Tibial nerve (tissue), 4 donors: ENCODE measurements at regions not wholly inside any gene's neighbourhood (a gene's known extent, or its start where the extent isn't known, plus 50 kb on each side); places are given as distances from the start of the nearest gene placed in this dataset.

Source experiments
- DNase-seq, 2 donors: peaks; one replicate each; pipeline ENCODE4 v3.0.0-alpha.2; 2019; ENCODE audit warnings: low spot score in 2 of 2
- H3K27ac ChIP-seq, 4 donors: fragments of 200-600 bp; sonication (generic) in 3 of 4; one replicate each; pipeline ENCODE4 v1.5.1; 2017 to 2019; ENCODE audit warnings: mild to moderate bottlenecking in 1 of 4
- H3K27me3 ChIP-seq, 2 donors: fragments of 200-600 bp; sonication (generic) in 1 of 2; one replicate each; pipeline versions ENCODE4 v1.5.1 to v1.6.0; 2017 to 2019
- H3K36me3 ChIP-seq, 3 donors: fragments of 200-600 bp; sonication (generic); one replicate each; pipeline ENCODE4 v1.5.1; 2018 to 2019
- H3K4me1 ChIP-seq, 4 donors: fragments of 200-600 bp; sonication (generic) in 3 of 4; one replicate each; pipeline ENCODE4 v1.5.1; 2017 to 2019
- H3K4me3 ChIP-seq, 4 donors: fragments of 200-600 bp; sonication (generic) in 3 of 4; one replicate each; pipeline ENCODE4 v1.5.1; 2017 to 2019; ENCODE audit warnings: mild to moderate bottlenecking in 1 of 4, moderate library complexity in 1 of 4
- H3K9me3 ChIP-seq, 4 donors: fragments of 200-600 bp; sonication (generic) in 3 of 4; one replicate each; pipeline ENCODE4 v1.5.1; 2017 to 2019
- CTCF ChIP-seq, 5 experiments: fragments of 200-600 bp in 3 of 5; fragments of 450-650 bp in 2 of 5; sonication (generic) in 3 of 5; IDR thresholded peaks; one replicate each; pipeline ENCODE4 v1.5.1; 2016 to 2019; ENCODE audit warnings: antibody characterized with exemption in 5 of 5, mild to moderate bottlenecking in 3 of 5, moderate library complexity in 2 of 5
- EP300 ChIP-seq, 2 donors: sonication (generic); formaldehyde crosslinking; IDR thresholded peaks; one replicate each; pipeline ENCODE4 v1.6.1; 2017; ENCODE audit warnings: antibody characterized with exemption in 2 of 2, mild to moderate bottlenecking in 1 of 2
- POLR2A ChIP-seq, 2 donors: fragments of 450-650 bp; IDR thresholded peaks; one replicate each; pipeline ENCODE4 v1.6.1; 2017; ENCODE audit warnings: antibody characterized with exemption in 2 of 2, mild to moderate bottlenecking in 2 of 2, moderate library complexity in 2 of 2
- WGBS, 2 donors: methylation state at CpG; one replicate each; pipeline ENCODE4 v1.1.5; 2018; 5-methylcytosine and 5-hydroxymethylcytosine counted together

GRCh38 chr11:127491589-127491988 is 491.0 kb upstream of the KIRREL3 start:
- Histone ChIP-seq H3K36me3 (no peaks in the 10 kb centered on the region), H3K4me1 (no peaks in the 10 kb centered on the region), H3K27ac (no peak overlapping the region), H3K4me3 (no peak overlapping the region), H3K27me3 (no peaks in the 10 kb centered on the region), H3K9me3 (peaks cover 0 to 21% (median 0%) of the 10 kb centered on the region in 4 donors)
- TF ChIP-seq POLR2A (IDR thresholded peaks at IDR 0.05) (no peak), CTCF (IDR thresholded peaks at IDR 0.05) (no peak), EP300 (IDR thresholded peaks at IDR 0.05) (no peak)
- no peak for DNase-seq
- 45 to 51% methylated on average over 2 of the region's 2 CpGs for WGBS, 2 donors

DNA sequence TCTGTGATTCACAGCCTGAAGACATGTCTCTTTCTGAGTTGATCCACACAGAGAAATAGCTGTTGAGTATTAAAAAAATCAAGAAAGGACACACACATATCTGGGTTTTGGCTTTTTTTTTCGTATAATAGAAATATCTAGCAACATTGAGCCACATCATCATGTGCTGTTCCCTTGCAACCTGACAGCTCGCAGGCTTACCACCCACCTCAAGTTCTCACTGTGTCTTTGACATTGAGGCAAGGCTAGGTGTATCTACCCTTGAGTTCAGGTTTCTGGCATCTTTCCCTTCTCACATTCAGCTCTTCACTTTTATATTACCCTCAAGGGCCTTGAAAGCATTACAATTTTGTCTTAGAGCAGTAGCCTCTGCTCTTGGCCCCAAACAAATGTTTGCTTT is 490.3 kb upstream of the KIRREL3 start:
- no peak overlapping the region for H3K4me3 ChIP-seq
- 78 to 90% methylated on average over 2 of the region's 2 CpGs for WGBS, 2 donors
- no peak overlapping the region for H3K27ac ChIP-seq
- H3K27me3 ChIP-seq, result no peaks in the 10 kb centered on the region
- H3K9me3 ChIP-seq, result peaks cover 0 to 21% (median 0%) of the 10 kb centered on the region in 4 donors
- TF ChIP-seq CTCF (IDR thresholded peaks at IDR 0.05) (no peak), POLR2A (IDR thresholded peaks at IDR 0.05) (no peak), EP300 (IDR thresholded peaks at IDR 0.05) (no peak)
- no peak for DNase-seq
- no peaks in the 10 kb centered on the region for H3K36me3 ChIP-seq
- H3K4me1 ChIP-seq, result no peaks in the 10 kb centered on the region

DNA sequence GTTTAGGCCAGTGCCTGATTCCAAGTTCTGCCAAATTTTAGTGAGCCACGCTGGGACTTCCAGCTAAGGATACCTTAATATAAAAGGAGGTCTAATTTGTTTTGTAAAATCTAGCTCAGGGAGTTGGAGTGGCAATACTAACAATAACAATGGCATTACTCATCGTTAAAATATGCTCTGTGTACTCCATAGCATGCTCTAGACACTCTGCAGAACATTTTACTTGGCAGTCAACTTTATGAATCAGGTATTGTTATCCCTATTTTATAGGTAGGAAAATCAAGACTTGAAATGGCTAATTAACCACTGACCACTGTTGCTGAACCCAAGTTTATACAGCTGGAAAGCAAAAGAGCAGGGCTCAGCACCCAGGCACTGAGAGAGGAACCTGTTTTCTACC is 485.0 kb upstream of the KIRREL3 start:
- no peak for TF ChIP-seq CTCF (IDR thresholded peaks at IDR 0.05)
- no peak for TF ChIP-seq EP300 (IDR thresholded peaks at IDR 0.05)
- TF ChIP-seq POLR2A (IDR thresholded peaks at IDR 0.05), result no peak
- no peak for DNase-seq
- WGBS, 2 donors, result 38 to 47% methylated on average over 2 of the region's 2 CpGs
- no peaks in the 10 kb centered on the region for H3K27me3 ChIP-seq
- H3K27ac ChIP-seq, result no peak overlapping the region
- H3K4me3 ChIP-seq, result no peak overlapping the region
- H3K36me3 ChIP-seq, result no peaks in the 10 kb centered on the region
- H3K9me3 ChIP-seq, result peaks cover 0 to 6% (median 0%) of the 10 kb centered on the region in 4 donors
- H3K4me1 ChIP-seq, result no peaks in the 10 kb centered on the region

- Histone ChIP-seq H3K9me3 (no peaks in the 10 kb centered on the region), H3K36me3 (no peaks in the 10 kb centered on the region), H3K4me1 (no peaks in the 10 kb centered on the region), H3K4me3 (no peak overlapping the region), H3K27ac (no peak overlapping the region), H3K27me3 (no peaks in the 10 kb centered on the region)
- no peak for DNase-seq
- TF ChIP-seq EP300 (IDR thresholded peaks at IDR 0.05), result no peak
- TF ChIP-seq POLR2A (IDR thresholded peaks at IDR 0.05), result no peak
- TF ChIP-seq CTCF (IDR thresholded peaks at IDR 0.05), result no peak
- 90 to 97% methylated on average over 1 of the region's 1 CpG for WGBS, 2 donors
These were observed 480.8 kb upstream of the KIRREL3 start for GRCh38 chr11:127481391-127481790.

DNA sequence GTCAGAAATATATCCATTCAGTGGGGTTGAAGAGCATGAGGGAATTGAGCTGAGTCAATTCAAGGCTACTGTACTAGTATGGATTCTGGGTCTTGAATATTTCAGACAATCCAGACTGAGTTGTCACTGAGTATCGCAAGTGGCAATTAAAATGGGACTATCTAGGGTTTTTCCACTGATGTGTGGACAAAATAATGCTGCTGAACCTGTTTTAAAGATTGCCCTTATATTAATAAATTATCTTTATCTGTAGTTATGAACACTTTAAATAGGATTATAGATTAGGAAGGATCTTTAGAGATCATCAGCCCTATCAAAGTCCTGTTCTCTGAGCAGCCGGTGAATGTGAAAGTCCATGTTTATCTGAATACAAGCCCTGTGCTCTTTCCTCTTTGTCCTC is 478.3 kb upstream of the KIRREL3 start:
- Histone ChIP-seq H3K4me1 (no peaks in the 10 kb centered on the region), H3K27me3 (no peaks in the 10 kb centered on the region), H3K9me3 (no peaks in the 10 kb centered on the region), H3K4me3 (no peak overlapping the region), H3K36me3 (no peaks in the 10 kb centered on the region), H3K27ac (no peak overlapping the region)
- DNase-seq, result no peak
- TF ChIP-seq CTCF (IDR thresholded peaks at IDR 0.05) (no peak), EP300 (IDR thresholded peaks at IDR 0.05) (no peak), POLR2A (IDR thresholded peaks at IDR 0.05) (no peak)
- WGBS, 2 donors, result 92 to 93% methylated on average over 2 of the region's 2 CpGs
